Breast epithelium (tissue), 3 donors: ENCODE measurements at regions not wholly inside any gene's neighbourhood (a gene's known extent, or its start where the extent isn't known, plus 50 kb on each side); places are given as distances from the start of the nearest gene placed in this dataset.

ENCODE experiments used
- CTCF ChIP-seq, 3 donors: fragments of 450-650 bp; IDR thresholded peaks; one replicate each; pipeline ENCODE4 v1.5.1; 2016 to 2017; ENCODE audit warnings: antibody characterized with exemption in 3 of 3, mild to moderate bottlenecking in 3 of 3, moderate library complexity in 3 of 3
- POLR2A ChIP-seq: fragments of 450-650 bp; IDR thresholded peaks from one replicate; pipeline ENCODE4 v1.6.1; 2016; ENCODE audit warnings: antibody characterized with exemption, mild to moderate bottlenecking, moderate library complexity
- POLR2AphosphoS5 ChIP-seq, 3 donors: sonication (generic); formaldehyde crosslinking; IDR thresholded peaks; one replicate each; pipeline ENCODE4 v1.6.1; 2017; ENCODE audit warnings: antibody characterized with exemption in 3 of 3

- TF ChIP-seq POLR2A (no peak), CTCF (IDR thresholded peaks at IDR 0.05) (no peak), POLR2AphosphoS5 (IDR thresholded peaks at IDR 0.05) (no peak)
Observed at GRCh38 chr9:28887188-28887884, 1314.1 kb upstream of the C9orf72 start.
